Kidney epithelial cell (primary cell): ENCODE measurements at regions not wholly inside any gene's neighbourhood (a gene's known extent, or its start where the extent isn't known, plus 50 kb on each side); places are given as distances from the start of the nearest gene placed in this dataset.
A peak's percentile ranks its signal among the peaks of the same experiment; 100 is the strongest.

Source experiments
- DNase-seq: peaks from one replicate; pipeline ENCODE4 v3.0.0-alpha.2; 2010; ENCODE audit warnings: low read depth
- H3K27me3 ChIP-seq: 2 replicates; pipeline ENCODE4 v1.6.0; 2011; ENCODE audit warnings: low read length; ENCODE audit not compliant: control insufficient read depth, insufficient read depth
- H3K36me3 ChIP-seq: 2 replicates; pipeline ENCODE4 v1.5.1; 2011; ENCODE audit warnings: low read length; ENCODE audit not compliant: control insufficient read depth, insufficient read depth
- H3K4me3 ChIP-seq: 2 replicates; pipeline ENCODE4 v1.5.1; 2011; ENCODE audit warnings: low read depth, mild to moderate bottlenecking, control low read depth, low read length
- TF ChIP-seq, protein P1 (sequence below): IDR thresholded peaks from 2 replicates; pipeline ENCODE4 v1.5.1; 2011; ENCODE audit warnings: mild to moderate bottlenecking, moderate library complexity, low read length, control low read depth, inconsistent platforms; ENCODE audit not compliant: insufficient read depth, poor library complexity, severe bottlenecking

DNA sequence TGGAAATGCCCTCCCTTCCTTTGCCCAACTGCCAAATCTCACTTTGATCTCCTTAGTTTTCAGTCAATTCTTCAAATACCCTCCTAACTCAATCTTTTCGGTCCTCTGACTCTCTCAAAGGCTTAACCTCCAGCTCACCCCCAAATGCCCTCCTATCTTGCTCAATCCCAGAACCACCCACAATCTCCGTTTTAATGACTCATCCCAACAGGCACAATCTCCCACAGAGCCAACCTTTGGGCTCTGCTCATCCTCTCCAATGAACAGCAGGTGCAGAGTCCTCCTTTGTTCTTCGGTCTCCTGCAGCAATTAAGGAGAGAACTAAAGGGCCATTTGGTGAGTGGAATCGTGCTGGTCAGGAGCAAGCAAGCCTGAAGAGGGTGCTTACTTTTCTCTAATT, 366.1 kb upstream of the CRIM1 start:
- no peak overlapping the region for H3K4me3 ChIP-seq
- TF ChIP-seq, protein P1, sequence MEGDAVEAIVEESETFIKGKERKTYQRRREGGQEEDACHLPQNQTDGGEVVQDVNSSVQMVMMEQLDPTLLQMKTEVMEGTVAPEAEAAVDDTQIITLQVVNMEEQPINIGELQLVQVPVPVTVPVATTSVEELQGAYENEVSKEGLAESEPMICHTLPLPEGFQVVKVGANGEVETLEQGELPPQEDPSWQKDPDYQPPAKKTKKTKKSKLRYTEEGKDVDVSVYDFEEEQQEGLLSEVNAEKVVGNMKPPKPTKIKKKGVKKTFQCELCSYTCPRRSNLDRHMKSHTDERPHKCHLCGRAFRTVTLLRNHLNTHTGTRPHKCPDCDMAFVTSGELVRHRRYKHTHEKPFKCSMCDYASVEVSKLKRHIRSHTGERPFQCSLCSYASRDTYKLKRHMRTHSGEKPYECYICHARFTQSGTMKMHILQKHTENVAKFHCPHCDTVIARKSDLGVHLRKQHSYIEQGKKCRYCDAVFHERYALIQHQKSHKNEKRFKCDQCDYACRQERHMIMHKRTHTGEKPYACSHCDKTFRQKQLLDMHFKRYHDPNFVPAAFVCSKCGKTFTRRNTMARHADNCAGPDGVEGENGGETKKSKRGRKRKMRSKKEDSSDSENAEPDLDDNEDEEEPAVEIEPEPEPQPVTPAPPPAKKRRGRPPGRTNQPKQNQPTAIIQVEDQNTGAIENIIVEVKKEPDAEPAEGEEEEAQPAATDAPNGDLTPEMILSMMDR = no peak
- H3K27me3 ChIP-seq = no peaks in the 10 kb centered on the region
- no peak for DNase-seq
- no peaks in the 10 kb centered on the region for H3K36me3 ChIP-seq

DNA sequence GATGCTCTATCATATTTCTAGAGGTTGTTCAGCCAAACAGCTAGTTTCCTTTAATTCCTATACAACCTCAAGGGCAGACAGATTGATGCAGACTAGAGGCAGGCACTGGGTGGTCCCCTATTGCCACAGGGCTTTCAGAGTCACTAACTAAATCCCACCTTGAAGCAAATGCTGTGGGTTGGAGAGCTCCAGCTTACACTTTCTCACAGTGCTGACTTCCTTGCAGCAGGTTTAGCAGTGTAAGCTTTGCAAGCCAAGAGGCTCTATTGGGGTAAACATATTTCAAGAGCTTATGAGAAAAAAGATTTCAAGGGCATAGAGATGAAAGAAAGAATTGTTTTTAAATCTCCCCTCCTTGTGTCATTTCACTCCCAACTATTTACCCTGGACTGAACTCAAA, 366.5 kb upstream of the CRIM1 start:
- Histone ChIP-seq H3K36me3 (no peaks in the 10 kb centered on the region), H3K4me3 (no peak overlapping the region), H3K27me3 (no peaks in the 10 kb centered on the region)
- TF ChIP-seq, protein P1 = no peak
- DNase-seq = no peak

DNA sequence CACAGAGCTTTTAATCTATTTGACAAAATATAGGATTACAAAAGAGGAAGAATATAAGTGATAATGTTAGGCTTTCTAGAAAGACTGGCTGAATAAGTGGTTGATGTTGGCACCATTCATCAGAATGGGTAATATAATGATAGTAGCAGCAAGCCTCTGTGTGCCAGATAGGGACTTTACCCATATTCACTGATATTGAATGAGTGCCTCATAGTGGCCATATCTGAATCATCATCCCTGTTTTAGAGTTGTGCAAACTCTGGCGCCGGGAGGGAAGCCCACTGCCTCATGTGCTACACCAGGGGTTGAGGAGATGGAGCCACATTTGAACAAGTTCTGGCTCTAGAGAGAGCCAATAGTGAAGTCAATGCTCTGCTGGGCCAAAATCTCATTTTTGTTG, 368.7 kb upstream of the CRIM1 start:
- Histone ChIP-seq H3K27me3 (no peaks in the 10 kb centered on the region), H3K36me3 (no peaks in the 10 kb centered on the region)

DNA sequence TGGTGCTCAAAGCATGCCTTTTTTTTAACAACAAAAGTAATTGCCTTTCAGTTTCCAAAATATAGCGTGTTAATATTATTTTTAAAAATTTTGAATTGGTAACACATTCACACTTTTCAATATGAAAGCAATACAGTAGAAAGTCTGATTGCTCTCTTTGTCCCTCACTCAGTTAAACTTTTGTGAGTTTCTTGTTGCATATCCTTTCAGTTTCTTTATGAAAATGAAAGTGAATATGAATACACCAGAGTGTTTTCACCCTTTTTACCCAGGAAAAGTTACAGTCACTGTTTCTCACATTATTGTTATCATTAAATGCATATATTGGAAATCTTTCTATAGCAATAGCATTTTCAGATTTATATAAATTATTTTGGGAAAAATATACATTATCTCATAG, 377.4 kb upstream of the CRIM1 start:
- no peaks in the 10 kb centered on the region for H3K36me3 ChIP-seq
- H3K4me3 ChIP-seq = no peak overlapping the region
- TF ChIP-seq, protein P1 = no peak
- DNase-seq = no peak
- no peaks in the 10 kb centered on the region for H3K27me3 ChIP-seq

More for the DNA sequence above, 368.7 kb upstream of the CRIM1 start:
- DNase-seq = no peak
- H3K4me3 ChIP-seq = no peak overlapping the region
- TF ChIP-seq, protein P1 = no peak

DNA sequence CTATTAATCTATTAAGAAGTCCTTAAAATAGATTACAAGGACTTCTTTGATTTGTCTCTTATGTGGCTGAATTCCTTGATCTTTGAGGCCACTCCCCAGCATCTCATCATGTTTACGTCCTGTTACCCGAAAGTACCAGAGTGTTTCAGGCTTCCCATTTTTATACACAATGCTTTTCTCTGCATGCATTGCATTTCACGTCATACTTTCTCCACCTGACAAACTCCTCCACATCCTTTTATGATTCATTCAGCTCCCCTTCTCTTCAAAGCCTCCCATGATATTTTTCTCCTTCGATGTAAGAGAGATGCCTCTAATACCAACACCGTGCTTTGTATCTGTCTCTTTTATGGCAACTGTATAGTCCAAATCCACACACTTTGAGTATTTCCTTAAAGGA, 379.0 kb upstream of the CRIM1 start:
- DNase-seq = no peak
- Histone ChIP-seq H3K36me3 (no peaks in the 10 kb centered on the region), H3K27me3 (no peaks in the 10 kb centered on the region), H3K4me3 (no peak overlapping the region)
- TF ChIP-seq, protein P1 = no peak

DNA sequence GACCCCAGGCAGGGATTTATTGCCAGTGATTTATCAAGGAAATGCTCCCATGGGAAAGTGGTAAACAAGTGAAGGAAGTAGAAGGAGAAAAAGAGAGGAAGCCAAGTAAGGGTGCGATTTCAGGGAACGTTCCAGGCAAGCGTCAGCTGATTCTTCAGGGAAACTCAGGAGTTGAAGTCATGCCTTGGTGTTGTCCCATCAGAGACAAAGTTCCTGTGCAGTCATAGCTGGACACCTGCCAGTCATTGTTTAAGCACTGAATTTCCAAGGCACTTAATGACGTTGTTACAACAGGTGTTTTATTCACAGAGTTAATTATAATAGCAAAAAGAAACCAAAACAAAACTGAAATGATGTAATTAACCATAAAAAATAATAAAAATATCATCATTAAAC, 381.8 kb upstream of the CRIM1 start:
- TF ChIP-seq, protein P1 = no peak
- Histone ChIP-seq H3K36me3 (no peaks in the 10 kb centered on the region), H3K4me3 (no peak overlapping the region), H3K27me3 (no peaks in the 10 kb centered on the region)
- peak; percentile 42 for DNase-seq
